Dedifferentiated amniotic fluid mesenchymal stem cell (primary cell): ENCODE measurements at regions not wholly inside any gene's neighbourhood (a gene's known extent, or its start where the extent isn't known, plus 50 kb on each side); places are given as distances from the start of the nearest gene placed in this dataset.
"Not testable (repeated sequence)": the region's sequence is repeated elsewhere in the genome, so short reads cannot be mapped to it uniquely, and the experiment has no call there.

Source experiments
- DNase-seq: peaks from one replicate; pipeline ENCODE4 v3.0.0-alpha.2; 2016; ENCODE audit errors: extremely low spot score

GRCh38 chr1:164417016-164417704, 141.8 kb upstream of the PBX1 start:
- DNase-seq, result no peak

- no peak for DNase-seq
Observed at GRCh38 chr1:164423136-164423535, 135.8 kb upstream of the PBX1 start.

DNA sequence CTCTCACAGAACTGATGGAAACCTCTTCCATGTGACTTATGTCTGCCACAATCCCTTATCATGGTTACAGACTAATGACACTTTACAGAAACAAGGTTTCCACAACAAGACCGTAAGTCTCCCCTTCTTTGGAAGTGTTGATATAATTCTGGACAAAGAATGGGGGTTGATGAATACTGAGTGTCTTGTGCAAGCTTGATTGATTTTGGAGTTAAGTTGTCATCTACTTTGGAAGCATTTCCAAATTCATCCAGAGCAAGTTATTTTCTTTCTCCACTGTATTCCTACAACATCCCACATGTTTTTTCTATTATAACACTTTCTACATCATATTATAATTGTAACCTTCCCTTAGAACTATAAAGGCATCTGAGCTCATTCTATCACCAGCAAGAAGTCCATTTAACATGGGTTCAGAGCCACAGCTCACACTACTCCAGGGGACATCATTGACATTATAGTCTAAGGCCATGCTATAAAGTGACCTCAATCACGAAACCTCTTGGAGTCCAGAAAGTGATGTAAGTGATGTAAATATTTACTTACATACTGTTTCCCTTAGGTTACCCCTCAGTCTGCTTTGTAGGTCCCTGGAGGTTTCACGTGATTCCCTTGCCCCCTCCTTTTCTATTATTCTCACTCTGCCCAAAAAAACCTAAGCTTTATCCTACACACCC, 125.7 kb upstream of the PBX1 start:
- DNase-seq, result no peak

DNA sequence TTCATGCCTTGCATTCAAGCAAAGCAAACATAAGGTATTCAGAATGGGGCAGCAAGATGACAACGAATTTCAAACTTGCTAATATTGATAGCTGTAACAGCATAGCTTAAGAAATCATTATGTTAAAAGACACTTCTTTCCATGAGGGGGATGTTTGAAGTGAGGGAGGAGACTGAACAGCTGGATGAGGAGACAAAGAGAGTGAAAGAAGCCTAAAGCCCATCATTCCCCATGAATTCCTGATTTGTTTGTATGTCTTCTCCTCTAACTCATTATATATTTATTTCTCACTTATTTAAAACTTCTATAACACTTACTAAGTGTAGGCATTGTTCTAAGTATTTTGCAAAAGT, 125.2 kb upstream of the PBX1 start:
- DNase-seq, result no peak

DNA sequence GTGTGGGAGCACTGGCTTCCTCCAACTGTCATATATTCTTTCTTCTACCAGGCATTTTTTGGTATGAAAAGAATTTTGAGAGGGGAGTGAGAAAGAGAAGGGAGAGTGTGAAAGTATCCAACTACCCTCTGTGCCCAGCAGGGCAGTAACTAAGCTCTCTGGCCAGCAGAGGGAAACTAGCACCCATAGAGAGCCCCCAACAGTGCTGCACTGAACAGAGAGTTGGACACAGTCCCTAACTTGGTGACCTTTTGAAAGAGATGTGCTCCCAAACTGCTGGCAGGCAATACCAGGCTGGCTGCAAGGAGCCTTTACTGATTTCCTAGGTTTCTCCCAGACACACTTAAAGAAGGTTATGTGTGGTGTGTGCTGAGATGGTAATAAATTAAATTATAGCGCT, 118.8 kb upstream of the PBX1 start:
- DNase-seq, result peak; percentile 25

GRCh38 chr1:164443166-164443565, 115.8 kb upstream of the PBX1 start:
- no peak for DNase-seq

DNA sequence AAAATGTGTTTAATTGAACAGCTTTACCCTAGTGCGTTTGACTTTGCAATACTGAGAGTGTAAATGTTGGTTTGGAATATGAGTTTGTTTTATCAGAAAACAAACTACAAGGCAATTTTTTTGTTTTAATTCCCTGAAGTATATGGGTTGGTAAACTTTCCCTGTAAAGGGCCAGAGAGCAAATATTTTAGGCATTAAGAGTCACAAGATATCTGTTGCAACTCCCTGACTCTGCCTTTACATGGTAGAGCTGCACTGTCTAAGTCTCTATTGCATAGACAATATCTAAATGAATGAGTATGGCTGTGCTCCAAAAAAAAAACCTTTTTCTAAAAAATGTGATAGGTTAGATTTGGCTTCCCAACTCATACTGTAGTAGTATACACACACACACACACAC, 115.1 kb upstream of the PBX1 start:
- peak; percentile 18 for DNase-seq

DNA sequence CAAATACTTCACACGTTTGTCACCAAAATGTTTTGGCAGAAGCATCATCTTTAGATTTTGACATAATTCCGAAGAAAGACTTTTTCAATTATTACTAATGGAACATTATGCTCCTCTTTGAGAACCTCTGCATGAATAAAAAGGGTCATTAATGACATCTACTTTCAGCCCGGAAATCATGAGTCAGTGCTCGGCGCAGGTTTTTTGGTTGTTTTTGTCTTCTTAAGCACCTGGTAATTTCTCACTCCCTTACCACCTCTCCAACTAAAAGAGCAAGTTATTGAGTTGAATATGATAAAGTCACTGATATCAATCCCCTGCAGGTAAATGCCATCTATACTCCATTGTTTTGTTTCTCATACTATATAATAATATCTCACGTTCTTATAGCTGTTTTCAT, 113.0 kb upstream of the PBX1 start:
- no peak for DNase-seq

DNA sequence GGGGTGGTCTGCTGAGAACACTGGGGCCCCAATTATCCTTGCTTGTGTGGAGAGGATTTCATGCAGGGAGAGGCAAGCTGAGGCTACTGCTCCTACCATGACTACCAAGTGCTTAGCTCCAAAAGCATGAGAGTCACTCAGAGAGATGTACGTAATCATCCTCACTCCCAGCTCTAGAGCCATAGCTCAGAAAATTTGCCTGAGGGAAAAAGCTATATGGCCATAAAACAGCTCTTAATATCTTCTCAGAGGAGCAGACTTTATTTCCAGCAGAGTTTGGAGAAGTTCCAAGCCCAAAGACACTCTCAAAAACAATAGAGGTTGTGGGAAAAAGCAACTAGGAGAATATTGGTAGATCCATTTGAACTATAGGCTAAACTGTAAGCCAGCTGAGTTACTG, 106.4 kb upstream of the PBX1 start:
- no peak for DNase-seq

DNA sequence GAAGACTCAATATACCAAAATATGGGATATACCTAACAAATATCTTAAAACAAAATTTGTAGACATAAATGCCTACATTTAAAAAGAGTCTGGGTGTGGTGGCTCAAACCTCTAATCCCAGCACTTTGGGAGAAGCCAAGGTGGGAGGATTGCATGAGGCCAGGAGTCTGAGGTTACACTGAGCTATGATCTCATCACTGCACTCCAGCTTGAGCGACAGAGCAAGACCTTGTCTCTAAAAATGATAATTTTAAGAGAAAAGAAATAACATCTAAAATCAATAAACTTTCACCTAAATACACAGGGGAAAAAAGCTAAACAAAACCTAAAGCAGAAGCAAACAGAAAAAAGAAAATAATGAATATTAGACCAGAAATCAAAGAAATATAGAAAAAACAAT, 102.7 kb upstream of the PBX1 start:
- no peak for DNase-seq

- not testable (repeated sequence) for DNase-seq
Observed at GRCh38 chr1:164459176-164459575, 99.8 kb upstream of the PBX1 start.

DNA sequence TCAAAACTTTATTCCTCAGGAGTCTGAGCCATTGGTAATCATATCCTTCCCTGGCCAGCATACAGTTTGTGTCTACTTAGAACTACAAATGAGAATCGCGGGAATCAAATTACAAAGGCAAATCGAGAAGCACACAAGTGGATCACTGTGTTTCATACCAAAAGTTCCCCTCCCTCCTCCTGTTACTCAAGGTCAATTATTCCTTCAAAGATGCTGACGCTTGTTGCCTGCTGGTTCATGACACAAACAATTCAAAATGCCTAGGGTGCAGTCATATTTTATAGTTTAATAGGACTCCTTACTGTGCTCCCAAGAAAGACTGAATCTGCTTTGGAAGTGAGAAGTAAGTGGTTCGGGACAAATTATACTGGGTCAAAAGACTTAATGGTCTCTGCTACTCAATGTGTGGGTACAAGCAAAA, 93.0 kb upstream of the PBX1 start:
- DNase-seq, result no peak

DNA sequence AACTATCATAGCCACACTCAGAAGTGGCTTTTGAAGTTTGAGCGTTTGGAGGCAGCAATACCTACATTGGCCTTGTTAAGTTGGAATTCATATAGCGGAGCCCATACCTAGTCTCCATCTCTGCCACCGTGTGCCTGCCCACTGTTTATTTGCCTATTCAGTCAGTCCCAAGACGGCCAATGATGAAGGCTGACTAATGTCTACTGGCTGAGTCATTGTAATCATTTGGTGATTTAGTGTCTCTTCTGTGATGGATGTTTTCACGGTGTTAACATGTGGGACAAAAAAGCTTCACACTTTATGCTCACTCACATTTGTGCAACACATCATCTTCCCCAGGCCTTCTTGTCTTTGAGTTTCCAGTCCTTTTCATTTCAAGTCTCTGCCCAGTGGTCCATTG, 92.6 kb upstream of the PBX1 start:
- no peak for DNase-seq

DNA sequence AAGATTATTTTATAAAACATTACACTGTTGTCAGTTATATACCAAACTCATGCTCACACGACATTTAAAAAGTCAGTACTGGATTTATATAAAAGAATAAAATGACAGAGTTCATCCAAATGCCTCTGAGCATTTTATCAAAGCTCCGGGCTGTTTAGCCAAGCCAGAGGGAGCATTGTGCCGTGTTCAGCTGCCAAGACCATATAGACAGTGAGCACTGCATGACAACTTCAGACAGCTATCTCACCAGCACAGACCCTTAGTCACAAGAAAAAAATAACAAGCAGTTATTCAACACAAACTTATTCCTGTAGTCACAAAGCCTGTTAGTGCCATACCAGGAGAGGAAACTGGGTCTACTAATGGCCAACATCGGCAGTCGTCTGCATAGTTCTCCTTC, 88.0 kb upstream of the PBX1 start:
- DNase-seq, result no peak

GRCh38 chr1:164472841-164473240, 86.1 kb upstream of the PBX1 start:
- DNase-seq, result no peak

GRCh38 chr1:164473544-164473943, 85.4 kb upstream of the PBX1 start:
- no peak for DNase-seq

DNA sequence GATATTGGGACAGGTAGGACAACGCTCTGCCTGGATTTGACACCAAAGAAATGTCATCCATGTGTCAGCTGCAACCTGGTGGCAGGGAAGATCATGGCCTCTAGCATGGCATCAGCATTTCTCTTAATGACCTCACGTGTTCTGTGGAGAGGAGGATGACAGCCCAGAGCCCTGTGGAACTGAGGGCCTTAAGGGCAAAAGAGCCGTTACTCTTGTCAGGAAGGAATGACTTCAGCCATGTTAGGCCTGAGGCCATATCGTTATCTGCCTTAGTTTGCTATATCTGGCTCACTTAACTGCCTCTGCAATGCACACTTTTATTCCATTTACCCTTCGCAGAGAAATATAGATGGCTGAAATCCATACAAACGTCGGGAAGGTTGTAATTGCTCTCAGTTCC, 83.2 kb upstream of the PBX1 start:
- DNase-seq, result no peak

GRCh38 chr1:164477343-164477742, 81.6 kb upstream of the PBX1 start:
- DNase-seq, result no peak

GRCh38 chr1:164479242-164479641, 79.7 kb upstream of the PBX1 start:
- DNase-seq, result no peak

- DNase-seq, result no peak
Observed at GRCh38 chr1:164480285-164480907, 78.6 kb upstream of the PBX1 start.

DNA sequence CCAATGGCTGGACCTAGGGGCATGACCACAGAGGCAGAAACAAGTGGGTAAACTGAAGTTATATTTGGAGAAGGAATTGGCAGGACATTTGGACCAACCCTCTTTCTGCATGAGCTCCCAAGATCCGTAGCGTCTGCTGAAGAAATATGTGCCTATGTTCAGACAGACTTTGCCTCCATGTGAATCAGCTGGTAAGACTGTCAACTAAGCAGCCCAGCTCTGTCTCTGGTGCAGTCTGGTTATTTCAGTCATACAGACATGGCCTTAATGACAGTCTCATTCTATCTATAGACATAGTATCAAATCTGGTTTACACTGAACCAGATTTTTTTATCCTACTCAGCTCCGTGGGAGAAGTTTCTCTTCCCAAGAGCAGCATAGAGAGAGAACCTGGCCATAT, 63.1 kb upstream of the PBX1 start:
- DNase-seq, result no peak

DNA sequence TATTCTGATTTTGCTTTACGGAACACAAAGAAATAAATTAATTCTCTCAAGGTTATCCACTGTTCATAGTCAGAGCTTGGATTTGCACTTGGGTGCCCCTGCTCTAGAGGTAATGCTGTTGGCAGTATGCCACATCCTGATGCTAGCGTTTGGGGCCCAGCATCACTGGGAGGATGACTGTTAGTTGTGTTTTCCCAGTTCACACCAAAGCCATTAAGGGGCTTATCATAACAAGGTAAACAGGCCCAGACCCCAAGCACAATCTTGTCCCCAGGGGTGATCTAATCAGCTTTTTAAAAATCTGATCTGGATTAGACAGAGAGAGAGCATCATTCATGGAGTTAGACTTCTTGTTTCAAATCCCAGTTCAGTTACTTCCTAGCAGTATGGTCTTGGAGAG, 60.2 kb upstream of the PBX1 start:
- DNase-seq, result no peak

GRCh38 chr1:164504749-164505148, 54.2 kb upstream of the PBX1 start:
- no peak for DNase-seq
